Hepatocyte (in vitro differentiated cells): ENCODE measurements at regions not wholly inside any gene's neighbourhood (a gene's known extent, or its start where the extent isn't known, plus 50 kb on each side); places are given as distances from the start of the nearest gene placed in this dataset.

Source experiments
- CTCF ChIP-seq: fragments of 200-600 bp; sonication (generic); IDR thresholded peaks from 2 replicates; pipeline ENCODE4 v1.5.1; 2016; ENCODE audit warnings: antibody characterized with exemption, mild to moderate bottlenecking; ENCODE audit not compliant: poor library complexity
- EZH2 ChIP-seq: fragments of 200-600 bp; sonication (generic); IDR thresholded peaks from 2 replicates; pipeline ENCODE4 v1.6.1; 2016; ENCODE audit warnings: antibody characterized with exemption, mild to moderate bottlenecking, borderline replicate concordance
- EZH2phosphoT487 ChIP-seq: fragments of 200-600 bp; sonication (generic); IDR thresholded peaks from one replicate; pipeline ENCODE4 v1.6.1; 2018; ENCODE audit warnings: antibody characterized with exemption, mild to moderate bottlenecking, low read depth, moderate library complexity; ENCODE audit not compliant: unreplicated experiment, severe bottlenecking

GRCh38 chr1:182242641-182243040 is 148.9 kb downstream of the GLUL start:
- TF ChIP-seq CTCF (no peak), EZH2phosphoT487 (no peak), EZH2 (no peak)
